H1 (cell line): ENCODE measurements at regions not wholly inside any gene's neighbourhood (a gene's known extent, or its start where the extent isn't known, plus 50 kb on each side); places are given as distances from the start of the nearest gene placed in this dataset.

Source experiments
- CTCF ChIA-PET: fragments of 300-600 bp; sonication (Branson Sonifier 250); formaldehyde crosslinking; loops from one replicate; lab custom pipeline; 2021; ENCODE audit not compliant: partially characterized antibody; lab: Charles Lee
- POLR2A ChIA-PET: fragments of 300-600 bp; sonication (Branson Sonifier 250); formaldehyde crosslinking; loops from one replicate; lab custom pipeline; 2021; ENCODE audit warnings: inconsistent platforms; ENCODE audit not compliant: partially characterized antibody; lab: Charles Lee
- DNase-seq, 2 experiments: peaks; one replicate each; pipeline versions ENCODE4 v3.0.0 to v3.0.0-alpha.2; 2010 to 2022; ENCODE audit warnings: low spot score in 2 of 2, low read depth in 1 of 2, mixed read lengths in 1 of 2
- FAIRE-seq: peaks from 2 replicates; lab custom pipeline; 2011; peaks lifted over from hg19 to GRCh38; lab: Jason Lieb, UNC
- H2AFZ ChIP-seq: 2 replicates; pipeline ENCODE4 v1.8.1; 2012; ENCODE audit warnings: low read length, inconsistent platforms
- H2AK5ac ChIP-seq: 2 replicates; pipeline ENCODE4 v1.6.1; 2013; ENCODE audit warnings: low read depth, low read length
- H2BK120ac ChIP-seq: replicated peaks from 2 replicates; pipeline ENCODE3; 2013; ENCODE audit warnings: low read depth, low read length, inconsistent platforms
- H2BK12ac ChIP-seq: 2 replicates; pipeline ENCODE4 v1.6.1; 2013; ENCODE audit warnings: low read depth, low read length
- H2BK15ac ChIP-seq: 2 replicates; pipeline ENCODE4 v1.6.1; 2013; ENCODE audit warnings: low read length
- H2BK20ac ChIP-seq: 2 replicates; pipeline ENCODE4 v1.6.1; 2013; ENCODE audit warnings: low read length
- H2BK5ac ChIP-seq: 2 replicates; pipeline ENCODE4 v1.6.1; 2013; ENCODE audit warnings: low read depth, low read length
- H3K14ac ChIP-seq: 2 replicates; pipeline ENCODE4 v1.6.1; 2013; ENCODE audit warnings: inconsistent platforms; ENCODE audit not compliant: insufficient read length
- H3K18ac ChIP-seq: 2 replicates; pipeline ENCODE4 v1.6.1; 2013; ENCODE audit warnings: low read length; ENCODE audit errors: extremely low read depth
- H3K23ac ChIP-seq: 2 replicates; pipeline ENCODE4 v1.6.1; 2013; ENCODE audit warnings: inconsistent platforms; ENCODE audit not compliant: insufficient read length
- H3K23me2 ChIP-seq: 2 replicates; pipeline ENCODE4 v1.6.1; 2013; ENCODE audit warnings: low read depth, low read length
- H3K27ac ChIP-seq: 2 replicates; pipeline ENCODE4 v1.6.1; 2011; ENCODE audit warnings: low read depth, low read length, inconsistent platforms
- H3K27me3 ChIP-seq, 4 experiments: replicated peaks in 1 of 4; 1 replicate in 1 of 4; 2 replicates in 3 of 4; pipeline versions ENCODE4 v1.6.1 to v1.8.1; 2011 to 2013; ENCODE audit warnings: low read length in 3 of 4, mild to moderate bottlenecking in 3 of 4, inconsistent platforms in 2 of 4, mixed read lengths in 2 of 4, moderate library complexity in 1 of 4; ENCODE audit not compliant: control insufficient read depth in 3 of 4, insufficient read depth in 3 of 4; ENCODE audit errors: extremely low read depth in 1 of 4
- H3K36me3 ChIP-seq, 4 experiments: 2 replicates each; pipeline versions ENCODE4 v1.6.1 to v1.8.1; 2011 to 2013; ENCODE audit warnings: mild to moderate bottlenecking in 4 of 4, low read length in 3 of 4, moderate library complexity in 2 of 4, control low read depth in 1 of 4, inconsistent platforms in 1 of 4; ENCODE audit not compliant: insufficient read depth in 4 of 4, control insufficient read depth in 2 of 4
- H3K4ac ChIP-seq: replicated peaks from 2 replicates; pipeline ENCODE3; 2013; ENCODE audit warnings: low read length, low read depth, mixed read lengths, inconsistent platforms; ENCODE audit not compliant: insufficient read length
- H3K4me1 ChIP-seq, 4 experiments: replicated peaks in 1 of 4; 1 replicate in 1 of 4; 2 replicates in 3 of 4; pipeline versions ENCODE4 v1.6.1 to v1.8.1; 2011 to 2013; ENCODE audit warnings: low read length in 3 of 4, inconsistent platforms in 2 of 4, mixed read lengths in 1 of 4; ENCODE audit not compliant: insufficient read depth in 4 of 4, control insufficient read depth in 3 of 4
- H3K4me2 ChIP-seq, 2 experiments: 2 replicates each; pipeline versions ENCODE4 v1.6.1 to v1.8.1; 2011 to 2013; ENCODE audit warnings: low read depth in 2 of 2, low read length in 2 of 2, control low read depth in 1 of 2, inconsistent platforms in 1 of 2, mild to moderate bottlenecking in 1 of 2; ENCODE audit not compliant: insufficient read depth in 1 of 2
- H3K4me3 ChIP-seq, 4 experiments: fragments of 200-600, 300-600 bp in 1 of 4; sonication (generic), shearing (Covaris generic), sonication (Bioruptor Twin) in 1 of 4; 2 replicates each; pipeline versions ENCODE4 v1.5.1 to v1.8.1; 2011 to 2016; ENCODE audit warnings: low read length in 4 of 4, low read depth in 3 of 4, control low read depth in 2 of 4, inconsistent platforms in 2 of 4, mild to moderate bottlenecking in 2 of 4, mixed read lengths in 1 of 4, moderate library complexity in 1 of 4; ENCODE audit not compliant: insufficient read depth in 2 of 4; ENCODE audit errors: extremely low read depth in 1 of 4
- H3K56ac ChIP-seq: replicated peaks from 2 replicates; pipeline ENCODE3; 2013; ENCODE audit warnings: low read depth, mild to moderate bottlenecking, mixed read lengths, low read length, inconsistent platforms; ENCODE audit not compliant: insufficient read length
- H3K79me1 ChIP-seq: 2 replicates; pipeline ENCODE4 v1.6.1; 2013; ENCODE audit warnings: low read depth, low read length, control low read depth
- H3K79me2 ChIP-seq, 2 experiments: 2 replicates each; pipeline versions ENCODE4 v1.6.1 to v1.8.1; 2012 to 2013; ENCODE audit warnings: low read length in 2 of 2, mild to moderate bottlenecking in 2 of 2, inconsistent platforms in 1 of 2; ENCODE audit not compliant: insufficient read depth in 2 of 2, control insufficient read depth in 1 of 2
- H3K9ac ChIP-seq, 4 experiments: replicated peaks in 1 of 4; 1 replicate in 1 of 4; 2 replicates in 3 of 4; pipeline versions ENCODE4 v1.6.1 to v1.8.1; 2011 to 2013; ENCODE audit warnings: low read depth in 3 of 4, low read length in 3 of 4, control low read depth in 2 of 4, mild to moderate bottlenecking in 2 of 4, moderate library complexity in 2 of 4, inconsistent platforms in 1 of 4; ENCODE audit errors: extremely low read depth in 1 of 4
- H3K9me3 ChIP-seq, 2 experiments: 2 replicates each; pipeline versions ENCODE4 v1.6.1 to v1.8.1; 2012 to 2013; ENCODE audit warnings: mild to moderate bottlenecking in 2 of 2, moderate library complexity in 2 of 2, control low read depth in 1 of 2, inconsistent platforms in 1 of 2, low read depth in 1 of 2, low read length in 1 of 2, mixed read lengths in 1 of 2; ENCODE audit not compliant: insufficient read depth in 2 of 2
- H4K20me1 ChIP-seq, 2 experiments: replicated peaks in 1 of 2; 2 replicates each; pipeline versions ENCODE3 to v1.8.1; 2011 to 2013; ENCODE audit warnings: inconsistent platforms in 2 of 2, low read length in 2 of 2, mild to moderate bottlenecking in 1 of 2; ENCODE audit not compliant: insufficient read depth in 2 of 2, control insufficient read depth in 1 of 2
- H4K5ac ChIP-seq: 2 replicates; pipeline ENCODE4 v1.6.1; 2013; ENCODE audit warnings: low read length, low read depth, mixed read lengths, inconsistent platforms; ENCODE audit not compliant: insufficient read length
- H4K8ac ChIP-seq: 2 replicates; pipeline ENCODE4 v1.8.0; 2013; ENCODE audit warnings: mild to moderate bottlenecking, moderate library complexity, low read length, inconsistent platforms; ENCODE audit not compliant: insufficient read depth; ENCODE audit errors: extremely low read depth
- H4K91ac ChIP-seq: replicated peaks from 2 replicates; pipeline ENCODE3; 2013; ENCODE audit warnings: low read length, mixed read lengths, inconsistent platforms; ENCODE audit not compliant: insufficient read length
- CTCF ChIP-seq, 3 experiments: IDR thresholded peaks; 1 replicate in 2 of 3; 2 replicates in 1 of 3; pipeline versions ENCODE4 v1.5.1 to v1.6.1; 2011; ENCODE audit warnings: low read length in 3 of 3, mild to moderate bottlenecking in 3 of 3, inconsistent platforms in 2 of 3, low read depth in 1 of 3, moderate library complexity in 1 of 3; ENCODE audit not compliant: insufficient read depth in 1 of 3; ENCODE audit errors: control extremely low read depth in 1 of 3
- EP300 ChIP-seq, 2 experiments: IDR thresholded peaks; 1 replicate in 1 of 2; 2 replicates in 1 of 2; pipeline ENCODE4 v1.6.1; 2011 to 2012; ENCODE audit warnings: low read depth in 2 of 2, low read length in 2 of 2, mild to moderate bottlenecking in 2 of 2, borderline replicate concordance in 1 of 2, inconsistent platforms in 1 of 2, moderate library complexity in 1 of 2
- HDAC6 ChIP-seq: IDR thresholded peaks from one replicate; pipeline ENCODE4 v1.7.1; 2012; ENCODE audit warnings: low read depth, mild to moderate bottlenecking, inconsistent platforms, low read length, moderate library complexity
- KDM5A ChIP-seq: fragments of 200-600 bp; IDR thresholded peaks from 2 replicates; pipeline ENCODE4 v1.7.1; 2012; ENCODE audit warnings: mild to moderate bottlenecking, low read length, inconsistent platforms, mixed read lengths
- POLR2A ChIP-seq, 2 experiments: IDR thresholded peaks; 1 replicate in 1 of 2; 2 replicates in 1 of 2; pipeline ENCODE4 v1.6.1; 2011; ENCODE audit warnings: low read depth in 2 of 2, low read length in 2 of 2, mild to moderate bottlenecking in 2 of 2; ENCODE audit errors: control extremely low read depth in 1 of 2
- POLR2AphosphoS5 ChIP-seq: IDR thresholded peaks from 2 replicates; pipeline ENCODE4 v1.6.1; 2011; ENCODE audit warnings: low read depth, low read length
- RBBP5 ChIP-seq: IDR thresholded peaks from 2 replicates; pipeline ENCODE4 v1.7.1; 2012; ENCODE audit warnings: low read depth, mild to moderate bottlenecking, inconsistent platforms, low read length, moderate library complexity, borderline replicate concordance
- RXRA ChIP-seq: IDR thresholded peaks from 2 replicates; pipeline ENCODE4 v1.6.1; 2011; ENCODE audit warnings: low read depth, mild to moderate bottlenecking, low read length, moderate library complexity; ENCODE audit not compliant: insufficient read depth
- SIRT6 ChIP-seq: IDR thresholded peaks from one replicate; pipeline ENCODE4 v1.7.1; 2012; ENCODE audit warnings: low read length, inconsistent platforms
- TCF12 ChIP-seq: IDR thresholded peaks from 2 replicates; pipeline ENCODE4 v1.6.1; 2011; ENCODE audit warnings: low read depth, mild to moderate bottlenecking, low read length
- USF2 ChIP-seq: IDR thresholded peaks from 2 replicates; pipeline ENCODE4 v1.6.1; 2011; ENCODE audit warnings: low read length, improper control_type of control experiment
- WGBS, 2 experiments: shearing (Covaris generic) in 1 of 2; methylation state at CpG; one replicate each; pipeline versions ENCODE4 v1.1.6 to v1.1.7; 2013 to 2015; ENCODE audit warnings: low lambda C conversion rate in 2 of 2, mixed read lengths in 2 of 2, inconsistent platforms in 1 of 2, low coverage in 1 of 2, missing lambda C conversion rate in 1 of 2; ENCODE audit not compliant: insufficient replicate concordance in 2 of 2, insufficient coverage in 1 of 2, insufficient read length in 1 of 2; ENCODE audit errors: extremely low coverage in 1 of 2, missing lambda C conversion rate in 1 of 2; 5-methylcytosine and 5-hydroxymethylcytosine counted together

GRCh38 chr15:35753486-35753885, 207.5 kb upstream of the DPH6 start:
- Histone ChIP-seq H3K4me2 (no peak overlapping the region), H3K56ac (no peak overlapping the region), H3K27ac (no peak overlapping the region), H3K79me1 (no peaks in the 10 kb centered on the region), H3K4me1 (peaks cover 0 to 4% (median 0%) of the 10 kb centered on the region in 4 experiments; a peak in 1 of 7 replicates), H2BK15ac (no peak overlapping the region), H3K9me3 (no peaks in the 10 kb centered on the region), H3K4ac (no peak overlapping the region), H2BK120ac (no peak overlapping the region), H3K79me2 (no peaks in the 10 kb centered on the region), H3K23me2 (no peaks in the 10 kb centered on the region; the same call in 1 of the 2 replicates), H4K91ac (no peak overlapping the region), H4K5ac (no peak overlapping the region), H3K4me3 (no peak overlapping the region), H2BK20ac (no peak overlapping the region), H3K9ac (no peak overlapping the region), H3K14ac (no peak overlapping the region), H4K20me1 (no peaks in the 10 kb centered on the region), H3K36me3 (no peaks in the 10 kb centered on the region), H3K27me3 (no peaks in the 10 kb centered on the region; a peak in 1 of 7 replicates), H4K8ac (no peak overlapping the region), H3K23ac (no peak overlapping the region), H2AFZ (no peak overlapping the region), H2BK12ac (no peak overlapping the region), H2BK5ac (no peak overlapping the region), H3K18ac (no peak overlapping the region), H2AK5ac (no peak overlapping the region)
- 83% methylated on average over 3 of the region's 3 CpGs; no CpG with 5 or more reads in 1 of the 2 experiments for WGBS, 2 experiments
- DNase-seq (no peak), FAIRE-seq (no peak)
- ChIA-PET CTCF (interaction anchor here (0.7 to 2.8 kb wide), 2 partner anchors 99 to 157 kb away, joined by 3 to 13 read pairs; no protein-coding TSS in a partner anchor), POLR2A (no interaction called here)
- TF ChIP-seq POLR2A (IDR thresholded peaks at IDR 0.05; ENCODE audit: control extremely low read depth in 1 of 2, low read depth in 2 of 2, low read length in 2 of 2) (no peak), RXRA (no peak), KDM5A (no peak), POLR2AphosphoS5 (no peak), HDAC6 (no peak), EP300 (IDR thresholded peaks at IDR 0.05; ENCODE audit: borderline replicate concordance in 1 of 2, low read depth in 2 of 2, low read length in 2 of 2) (no peak), USF2 (no peak), TCF12 (no peak), SIRT6 (no peak), CTCF (IDR thresholded peaks at IDR 0.05; ENCODE audit: control extremely low read depth in 1 of 3, insufficient read depth in 1 of 3, low read depth in 1 of 3, low read length in 3 of 3) (no peak), RBBP5 (no peak)
